Uterus (tissue), 3 donors: ENCODE measurements at regions not wholly inside any gene's neighbourhood (a gene's known extent, or its start where the extent isn't known, plus 50 kb on each side); places are given as distances from the start of the nearest gene placed in this dataset.
"Not testable (repeated sequence)": the region's sequence is repeated elsewhere in the genome, so short reads cannot be mapped to it uniquely, and the experiment has no call there.

Experiments used
- DNase-seq, 2 donors: peaks; one replicate each; pipeline ENCODE4 v3.0.0-alpha.2; 2019 to 2020
- H3K27ac ChIP-seq, 2 donors: fragments of 200-600 bp; sonication (generic); 1 replicate in 1 of 2; 2 replicates in 1 of 2; pipeline ENCODE4 v1.5.1; 2016 to 2018
- H3K27me3 ChIP-seq, 2 donors: fragments of 200-600 bp; sonication (generic); one replicate each; pipeline ENCODE4 v1.5.1; 2018 to 2019; ENCODE audit warnings: control low read depth in 1 of 2
- H3K36me3 ChIP-seq, 2 donors: fragments of 200-600 bp; sonication (generic); one replicate each; pipeline ENCODE4 v1.5.1; 2019; ENCODE audit warnings: control low read depth in 1 of 2
- H3K4me1 ChIP-seq, 2 donors: fragments of 200-600 bp; sonication (generic); one replicate each; pipeline ENCODE4 v1.5.1; 2018 to 2019; ENCODE audit warnings: control low read depth in 1 of 2
- H3K4me3 ChIP-seq, 2 donors: fragments of 200-600 bp; sonication (generic); 1 replicate in 1 of 2; 2 replicates in 1 of 2; pipeline ENCODE4 v1.5.1; 2018 to 2019; ENCODE audit warnings: mild to moderate bottlenecking in 1 of 2
- H3K9me3 ChIP-seq, 2 donors: fragments of 200-600 bp; sonication (generic); one replicate each; pipeline ENCODE4 v1.5.1; 2019; ENCODE audit warnings: control low read depth in 1 of 2
- POLR2A ChIP-seq, 2 donors: fragments of 450-650 bp; IDR thresholded peaks; one replicate each; pipeline ENCODE4 v1.6.1; 2016; ENCODE audit warnings: antibody characterized with exemption in 2 of 2, mild to moderate bottlenecking in 1 of 2, moderate library complexity in 1 of 2
- intact Hi-C: fragments of 100-400 bp; cut with DNase I; formaldehyde crosslinking; loops from one replicate; pipeline ENCODE4 v1.15.1; 2023; ENCODE audit warnings: low total_unique reads
- TF ChIP-seq, protein P1 (sequence below), 4 experiments: fragments of 200-600 bp in 2 of 4; fragments of 450-650 bp in 2 of 4; sonication (generic) in 2 of 4; IDR thresholded peaks; one replicate each; pipeline ENCODE4 v1.5.1; 2016 to 2019; ENCODE audit warnings: antibody characterized with exemption in 4 of 4, mild to moderate bottlenecking in 2 of 4, moderate library complexity in 1 of 4
- donor health status: DM: yes; HTN: yes; CAD: no.

DNA sequence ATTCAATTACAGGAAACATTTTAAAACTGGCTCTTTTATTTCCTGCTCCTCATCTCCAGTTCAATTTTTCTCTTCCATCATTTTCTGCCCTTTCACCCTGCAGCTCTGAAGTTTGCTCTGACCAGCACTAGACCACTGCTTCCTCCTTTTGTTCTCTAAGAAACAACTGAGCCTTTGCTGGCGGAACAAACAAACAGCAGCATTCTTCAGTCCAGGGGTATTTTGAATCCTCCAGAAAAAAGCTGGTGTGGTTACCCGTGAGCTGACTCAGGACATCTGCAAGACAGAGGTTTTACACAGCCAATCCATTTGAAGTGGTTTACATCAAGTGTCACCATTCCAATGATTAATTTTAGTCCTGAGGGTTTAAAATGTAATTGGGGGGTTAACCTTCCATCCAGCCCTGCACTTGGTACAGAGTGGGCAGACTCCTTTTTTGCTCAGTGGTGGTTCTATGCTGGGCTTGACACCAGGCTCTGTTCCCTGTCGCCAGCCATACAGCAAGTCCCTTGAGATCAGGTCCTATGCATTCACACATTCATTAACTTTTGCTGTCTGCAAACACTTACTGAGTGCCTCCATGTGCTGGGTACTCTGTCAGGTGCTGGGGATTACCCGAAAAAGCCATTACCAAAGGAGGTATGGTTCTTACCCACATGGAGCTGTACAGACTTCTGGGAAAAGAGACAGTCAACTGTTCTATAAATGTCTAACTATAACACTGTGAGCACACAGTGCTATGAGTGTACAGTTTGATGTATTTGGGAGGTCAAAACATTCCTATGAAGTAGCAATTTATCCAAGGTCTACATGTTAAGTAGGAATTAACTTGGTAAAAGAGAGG, 909.4 kb upstream of the GYPC start:
- no peaks in the 10 kb centered on the region for H3K36me3 ChIP-seq
- no peak overlapping the region for H3K4me3 ChIP-seq
- no peak for DNase-seq
- intact Hi-C loops: no loop called here
- H3K9me3 ChIP-seq: no peaks in the 10 kb centered on the region
- no peaks in the 10 kb centered on the region for H3K4me1 ChIP-seq
- H3K27me3 ChIP-seq: no peaks in the 10 kb centered on the region
- no peak for TF ChIP-seq POLR2A (IDR thresholded peaks at IDR 0.05)
- H3K27ac ChIP-seq: no peak overlapping the region

DNA sequence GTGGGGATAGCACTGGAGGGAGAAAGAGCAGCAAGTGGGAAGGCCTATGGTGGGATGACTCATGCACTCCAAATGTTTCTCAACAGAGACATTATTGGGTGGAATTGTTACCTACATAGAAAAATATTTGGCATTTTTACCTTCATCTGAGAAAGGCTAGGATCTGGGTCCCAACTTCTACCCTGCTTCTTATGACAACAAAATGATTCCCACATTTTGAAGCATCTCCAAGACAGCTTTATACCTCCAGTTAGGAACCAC, 908.9 kb upstream of the GYPC start:
- no peak overlapping the region for H3K4me3 ChIP-seq
- intact Hi-C loops: no loop called here
- DNase-seq: no peak
- H3K9me3 ChIP-seq: no peaks in the 10 kb centered on the region
- no peak overlapping the region for H3K27ac ChIP-seq
- H3K4me1 ChIP-seq: no peaks in the 10 kb centered on the region
- H3K27me3 ChIP-seq: no peaks in the 10 kb centered on the region
- H3K36me3 ChIP-seq: no peaks in the 10 kb centered on the region
- TF ChIP-seq POLR2A (IDR thresholded peaks at IDR 0.05): no peak
- TF ChIP-seq, protein P1, sequence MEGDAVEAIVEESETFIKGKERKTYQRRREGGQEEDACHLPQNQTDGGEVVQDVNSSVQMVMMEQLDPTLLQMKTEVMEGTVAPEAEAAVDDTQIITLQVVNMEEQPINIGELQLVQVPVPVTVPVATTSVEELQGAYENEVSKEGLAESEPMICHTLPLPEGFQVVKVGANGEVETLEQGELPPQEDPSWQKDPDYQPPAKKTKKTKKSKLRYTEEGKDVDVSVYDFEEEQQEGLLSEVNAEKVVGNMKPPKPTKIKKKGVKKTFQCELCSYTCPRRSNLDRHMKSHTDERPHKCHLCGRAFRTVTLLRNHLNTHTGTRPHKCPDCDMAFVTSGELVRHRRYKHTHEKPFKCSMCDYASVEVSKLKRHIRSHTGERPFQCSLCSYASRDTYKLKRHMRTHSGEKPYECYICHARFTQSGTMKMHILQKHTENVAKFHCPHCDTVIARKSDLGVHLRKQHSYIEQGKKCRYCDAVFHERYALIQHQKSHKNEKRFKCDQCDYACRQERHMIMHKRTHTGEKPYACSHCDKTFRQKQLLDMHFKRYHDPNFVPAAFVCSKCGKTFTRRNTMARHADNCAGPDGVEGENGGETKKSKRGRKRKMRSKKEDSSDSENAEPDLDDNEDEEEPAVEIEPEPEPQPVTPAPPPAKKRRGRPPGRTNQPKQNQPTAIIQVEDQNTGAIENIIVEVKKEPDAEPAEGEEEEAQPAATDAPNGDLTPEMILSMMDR (IDR thresholded peaks at IDR 0.05): no peak

DNA sequence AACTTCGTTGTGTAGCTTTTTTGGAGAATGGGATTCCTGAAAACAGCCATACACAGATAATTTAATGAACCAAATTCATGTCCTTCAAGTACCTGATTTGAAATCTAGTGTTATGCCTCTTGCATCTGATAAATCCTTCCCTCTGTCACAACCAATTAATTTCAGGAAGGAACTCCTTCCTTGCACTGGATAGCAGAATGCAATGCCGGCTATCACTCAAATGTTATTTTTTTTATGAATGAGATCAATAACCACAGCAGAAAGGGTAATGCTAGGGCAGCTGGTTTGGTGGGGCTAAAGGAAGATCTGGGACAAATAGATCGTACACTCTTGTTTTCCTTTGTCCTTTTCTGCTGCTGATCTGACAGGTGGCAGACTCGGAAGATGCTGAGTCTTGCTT, 899.5 kb upstream of the GYPC start:
- intact Hi-C loops: no loop called here
- H3K4me3 ChIP-seq: no peak overlapping the region
- no peak for DNase-seq
- no peaks in the 10 kb centered on the region for H3K9me3 ChIP-seq
- TF ChIP-seq, protein P1 (IDR thresholded peaks at IDR 0.05): no peak
- TF ChIP-seq POLR2A (IDR thresholded peaks at IDR 0.05): no peak
- H3K27me3 ChIP-seq: no peaks in the 10 kb centered on the region
- no peak overlapping the region for H3K27ac ChIP-seq
- H3K36me3 ChIP-seq: no peaks in the 10 kb centered on the region
- no peaks in the 10 kb centered on the region for H3K4me1 ChIP-seq

DNA sequence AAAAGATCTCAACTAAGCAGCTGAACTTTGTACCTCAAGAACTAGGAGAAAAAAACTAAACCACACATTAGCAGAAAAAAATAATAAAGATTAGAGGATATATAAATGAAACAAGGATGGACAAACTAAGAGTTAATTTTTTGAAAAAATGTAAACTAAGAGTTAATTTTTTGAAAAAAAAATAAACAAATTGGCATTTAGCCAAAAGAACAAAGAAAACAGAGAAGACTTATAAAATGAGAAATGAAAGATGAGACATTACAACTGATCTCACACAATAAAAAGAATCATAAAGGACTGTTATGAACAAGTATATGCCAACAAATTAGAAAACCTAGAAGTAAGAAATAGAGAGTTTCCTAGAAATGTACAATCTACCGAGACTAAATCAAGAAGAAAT, 859.2 kb upstream of the GYPC start:
- H3K4me3 ChIP-seq: no peak overlapping the region
- intact Hi-C loops: no loop called here
- DNase-seq: no peak
- no peaks in the 10 kb centered on the region for H3K27me3 ChIP-seq
- H3K4me1 ChIP-seq: no peaks in the 10 kb centered on the region
- no peaks in the 10 kb centered on the region for H3K9me3 ChIP-seq
- H3K27ac ChIP-seq: no peak overlapping the region
- no peak for TF ChIP-seq POLR2A (IDR thresholded peaks at IDR 0.05)
- TF ChIP-seq, protein P1 (IDR thresholded peaks at IDR 0.05): no peak
- no peaks in the 10 kb centered on the region for H3K36me3 ChIP-seq

DNA sequence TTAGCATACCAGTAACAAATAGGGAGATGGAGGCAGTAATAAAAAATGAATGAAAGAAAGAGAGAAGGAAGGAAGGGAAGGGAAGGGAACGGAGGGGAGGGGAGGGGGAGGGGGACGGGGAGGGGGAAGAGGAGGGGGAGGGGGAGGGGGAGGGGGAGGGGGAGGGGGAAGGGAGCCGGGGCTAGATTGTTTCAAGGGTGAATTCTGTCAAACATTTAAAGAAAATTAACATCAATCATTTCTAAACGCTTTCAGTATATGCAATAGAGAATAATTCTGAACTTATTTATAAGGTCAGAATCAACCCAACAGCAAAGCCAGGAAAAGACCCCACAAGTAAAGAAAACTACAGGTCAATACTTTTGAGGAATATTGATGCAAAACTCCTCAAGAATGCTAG, 858.8 kb upstream of the GYPC start:
- no peak for TF ChIP-seq POLR2A (IDR thresholded peaks at IDR 0.05)
- Histone ChIP-seq H3K27ac (no peak overlapping the region), H3K4me3 (no peak overlapping the region), H3K9me3 (no peaks in the 10 kb centered on the region), H3K36me3 (no peaks in the 10 kb centered on the region), H3K27me3 (no peaks in the 10 kb centered on the region), H3K4me1 (no peaks in the 10 kb centered on the region)
- DNase-seq: no peak
- intact Hi-C loops: no loop called here

DNA sequence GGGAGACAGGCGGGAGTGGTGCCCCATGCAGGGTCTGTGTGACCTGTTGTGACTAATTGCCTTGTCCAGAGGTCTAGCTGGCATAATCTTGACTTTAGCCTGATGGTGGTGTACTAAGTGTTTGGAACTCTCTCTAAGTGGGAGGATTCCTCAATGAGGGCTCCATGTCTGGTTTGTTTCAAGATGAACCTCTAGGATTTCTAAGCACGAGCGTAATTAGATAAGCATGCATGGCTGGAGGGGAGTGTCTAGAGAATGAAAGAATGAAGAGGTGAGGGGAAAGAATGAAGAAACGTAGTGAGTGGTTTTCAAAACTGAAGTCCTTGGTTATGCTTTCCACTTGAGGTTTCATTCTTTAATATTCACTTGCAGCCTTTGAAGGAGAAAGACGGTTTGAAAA, 833.2 kb upstream of the GYPC start:
- no peaks in the 10 kb centered on the region for H3K36me3 ChIP-seq
- no peak for DNase-seq
- no peaks in the 10 kb centered on the region for H3K9me3 ChIP-seq
- no peak overlapping the region for H3K27ac ChIP-seq
- H3K4me3 ChIP-seq: no peak overlapping the region
- TF ChIP-seq POLR2A (IDR thresholded peaks at IDR 0.05): no peak
- TF ChIP-seq, protein P1 (IDR thresholded peaks at IDR 0.05): no peak
- no peaks in the 10 kb centered on the region for H3K27me3 ChIP-seq
- intact Hi-C loops: no loop called here
- H3K4me1 ChIP-seq: no peaks in the 10 kb centered on the region

DNA sequence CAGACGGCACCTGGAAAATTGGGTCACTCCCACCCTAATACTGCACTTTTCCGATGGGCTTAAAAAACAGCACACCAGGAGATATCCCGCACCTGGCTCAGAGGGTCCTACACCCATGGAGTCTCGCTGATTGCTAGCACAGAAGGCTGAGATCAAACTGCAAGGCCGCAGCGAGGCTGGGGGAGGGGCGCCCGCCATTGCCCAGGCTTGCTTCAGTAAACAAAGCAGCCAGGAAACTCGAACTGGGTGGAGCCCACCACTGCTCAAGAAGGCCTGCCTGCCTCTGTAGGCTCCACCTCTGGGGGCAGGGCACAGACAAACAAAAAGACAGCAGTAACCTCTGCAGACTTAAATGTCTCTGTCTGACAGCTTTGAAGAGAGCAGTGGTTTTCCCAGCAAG, 830.2 kb upstream of the GYPC start:
- H3K9me3 ChIP-seq, intact Hi-C loops, DNase-seq, H3K4me3 ChIP-seq, H3K27ac ChIP-seq, H3K27me3 ChIP-seq, H3K36me3 ChIP-seq, H3K4me1 ChIP-seq: not testable (repeated sequence)
